ENCODE measurements at regions not wholly inside any gene's neighbourhood (a gene's known extent, or its start where the extent isn't known, plus 50 kb on each side); places are given as distances from the start of the nearest gene placed in this dataset.

- ATAC-seq (no peak), DNase-seq (ENCODE audit: low spot score) (no peak)
- peaks cover 10% of the 10 kb centered on the region for H3K4me1 Mint-ChIP-seq
- no peak overlapping the region for H3K27ac Mint-ChIP-seq
- ChIA-PET POLR2A (no interaction called here), CTCF (no interaction called here)
- peaks cover 9% of the 10 kb centered on the region for H3K9me3 Mint-ChIP-seq
- peaks cover 4% of the 10 kb centered on the region; the same call in 1 of the 2 replicates for H3K36me3 Mint-ChIP-seq
- no peaks in the 10 kb centered on the region for H3K27me3 Mint-ChIP-seq (ENCODE audit: low read depth)
- TF ChIP-seq CBFB (CRISPR knock-in tag; IDR thresholded peaks at IDR 0.05; ENCODE audit: low read depth) (no peak), RORB (CRISPR knock-in tag; IDR thresholded peaks at IDR 0.05) (no peak), FOXP4 (CRISPR knock-in tag; IDR thresholded peaks at IDR 0.05) (no peak), ZNF263 (CRISPR knock-in tag; IDR thresholded peaks at IDR 0.05; ENCODE audit: low read depth) (no peak), NR2C2 (CRISPR knock-in tag; IDR thresholded peaks at IDR 0.05) (no peak), HMGA2 (CRISPR knock-in tag; IDR thresholded peaks at IDR 0.05) (no peak), SMAD4 (CRISPR knock-in tag; IDR thresholded peaks at IDR 0.05) (no peak), MLX (CRISPR knock-in tag; IDR thresholded peaks at IDR 0.05) (no peak), GTF2I (CRISPR knock-in tag; conservative IDR thresholded peaks at IDR 0.05) (no peak), SP1 (CRISPR knock-in tag; conservative IDR thresholded peaks at IDR 0.05) (no peak), SOX15 (CRISPR knock-in tag; IDR thresholded peaks at IDR 0.05) (no peak)
- TF ChIP-seq, protein P1, sequence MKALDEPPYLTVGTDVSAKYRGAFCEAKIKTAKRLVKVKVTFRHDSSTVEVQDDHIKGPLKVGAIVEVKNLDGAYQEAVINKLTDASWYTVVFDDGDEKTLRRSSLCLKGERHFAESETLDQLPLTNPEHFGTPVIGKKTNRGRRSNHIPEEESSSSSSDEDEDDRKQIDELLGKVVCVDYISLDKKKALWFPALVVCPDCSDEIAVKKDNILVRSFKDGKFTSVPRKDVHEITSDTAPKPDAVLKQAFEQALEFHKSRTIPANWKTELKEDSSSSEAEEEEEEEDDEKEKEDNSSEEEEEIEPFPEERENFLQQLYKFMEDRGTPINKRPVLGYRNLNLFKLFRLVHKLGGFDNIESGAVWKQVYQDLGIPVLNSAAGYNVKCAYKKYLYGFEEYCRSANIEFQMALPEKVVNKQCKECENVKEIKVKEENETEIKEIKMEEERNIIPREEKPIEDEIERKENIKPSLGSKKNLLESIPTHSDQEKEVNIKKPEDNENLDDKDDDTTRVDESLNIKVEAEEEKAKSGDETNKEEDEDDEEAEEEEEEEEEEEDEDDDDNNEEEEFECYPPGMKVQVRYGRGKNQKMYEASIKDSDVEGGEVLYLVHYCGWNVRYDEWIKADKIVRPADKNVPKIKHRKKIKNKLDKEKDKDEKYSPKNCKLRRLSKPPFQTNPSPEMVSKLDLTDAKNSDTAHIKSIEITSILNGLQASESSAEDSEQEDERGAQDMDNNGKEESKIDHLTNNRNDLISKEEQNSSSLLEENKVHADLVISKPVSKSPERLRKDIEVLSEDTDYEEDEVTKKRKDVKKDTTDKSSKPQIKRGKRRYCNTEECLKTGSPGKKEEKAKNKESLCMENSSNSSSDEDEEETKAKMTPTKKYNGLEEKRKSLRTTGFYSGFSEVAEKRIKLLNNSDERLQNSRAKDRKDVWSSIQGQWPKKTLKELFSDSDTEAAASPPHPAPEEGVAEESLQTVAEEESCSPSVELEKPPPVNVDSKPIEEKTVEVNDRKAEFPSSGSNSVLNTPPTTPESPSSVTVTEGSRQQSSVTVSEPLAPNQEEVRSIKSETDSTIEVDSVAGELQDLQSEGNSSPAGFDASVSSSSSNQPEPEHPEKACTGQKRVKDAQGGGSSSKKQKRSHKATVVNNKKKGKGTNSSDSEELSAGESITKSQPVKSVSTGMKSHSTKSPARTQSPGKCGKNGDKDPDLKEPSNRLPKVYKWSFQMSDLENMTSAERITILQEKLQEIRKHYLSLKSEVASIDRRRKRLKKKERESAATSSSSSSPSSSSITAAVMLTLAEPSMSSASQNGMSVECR (CRISPR knock-in tag; IDR thresholded peaks at IDR 0.05; ENCODE audit: borderline replicate concordance): no peak
- TF ChIP-seq, protein P2, sequence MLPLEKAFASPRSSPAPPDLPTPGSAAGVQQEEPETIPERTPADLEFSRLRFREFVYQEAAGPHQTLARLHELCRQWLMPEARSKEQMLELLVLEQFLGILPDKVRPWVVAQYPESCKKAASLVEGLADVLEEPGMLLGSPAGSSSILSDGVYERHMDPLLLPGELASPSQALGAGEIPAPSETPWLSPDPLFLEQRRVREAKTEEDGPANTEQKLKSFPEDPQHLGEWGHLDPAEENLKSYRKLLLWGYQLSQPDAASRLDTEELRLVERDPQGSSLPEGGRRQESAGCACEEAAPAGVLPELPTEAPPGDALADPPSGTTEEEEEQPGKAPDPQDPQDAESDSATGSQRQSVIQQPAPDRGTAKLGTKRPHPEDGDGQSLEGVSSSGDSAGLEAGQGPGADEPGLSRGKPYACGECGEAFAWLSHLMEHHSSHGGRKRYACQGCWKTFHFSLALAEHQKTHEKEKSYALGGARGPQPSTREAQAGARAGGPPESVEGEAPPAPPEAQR (CRISPR knock-in tag; IDR thresholded peaks at IDR 0.05): no peak
- TF ChIP-seq, protein P3, sequence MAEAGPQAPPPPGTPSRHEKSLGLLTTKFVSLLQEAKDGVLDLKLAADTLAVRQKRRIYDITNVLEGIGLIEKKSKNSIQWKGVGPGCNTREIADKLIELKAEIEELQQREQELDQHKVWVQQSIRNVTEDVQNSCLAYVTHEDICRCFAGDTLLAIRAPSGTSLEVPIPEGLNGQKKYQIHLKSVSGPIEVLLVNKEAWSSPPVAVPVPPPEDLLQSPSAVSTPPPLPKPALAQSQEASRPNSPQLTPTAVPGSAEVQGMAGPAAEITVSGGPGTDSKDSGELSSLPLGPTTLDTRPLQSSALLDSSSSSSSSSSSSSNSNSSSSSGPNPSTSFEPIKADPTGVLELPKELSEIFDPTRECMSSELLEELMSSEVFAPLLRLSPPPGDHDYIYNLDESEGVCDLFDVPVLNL (CRISPR knock-in tag; IDR thresholded peaks at IDR 0.05; ENCODE audit: borderline replicate concordance, low read depth): no peak
- no peak overlapping the region for H3K4me3 Mint-ChIP-seq
Observed at GRCh38 chr5:68114378-68115040, 101.0 kb upstream of the PIK3R1 start.

DNA sequence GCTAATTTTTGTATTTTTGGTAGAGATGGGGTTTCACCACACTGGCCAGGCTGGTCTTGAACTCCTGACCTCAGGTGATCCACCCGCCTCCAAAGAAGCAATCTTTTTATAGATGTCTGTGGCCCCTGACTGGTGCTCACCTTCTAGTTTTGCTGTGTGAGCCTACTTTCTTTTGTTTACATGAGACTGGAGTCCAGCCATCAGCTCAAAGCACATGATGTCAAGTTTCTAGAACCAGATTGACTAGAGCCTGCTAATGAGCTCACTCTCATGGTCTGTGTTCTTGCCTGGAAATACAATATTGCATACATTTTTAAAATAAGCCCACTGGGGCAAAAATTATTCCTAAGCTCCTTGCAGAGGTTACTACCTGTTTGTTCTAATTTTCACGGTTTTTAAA lies 102.9 kb upstream of the PIK3R1 start:
- Mint-ChIP-seq H3K9me3 (peaks cover 9% of the 10 kb centered on the region), H3K27ac (no peak overlapping the region), H3K4me1 (peaks cover 10% of the 10 kb centered on the region), H3K36me3 (peaks cover 4% of the 10 kb centered on the region; the same call in 1 of the 2 replicates), H3K4me3 (no peak overlapping the region), H3K27me3 (ENCODE audit: low read depth) (no peaks in the 10 kb centered on the region)
- CTCF ChIA-PET: no interaction called here
- TF ChIP-seq ZNF263 (CRISPR knock-in tag; IDR thresholded peaks at IDR 0.05; ENCODE audit: low read depth) (no peak), PRRX2 (CRISPR knock-in tag; IDR thresholded peaks at IDR 0.05) (no peak), HMGXB4 (CRISPR knock-in tag; IDR thresholded peaks at IDR 0.05) (no peak), IRF2 (CRISPR knock-in tag; IDR thresholded peaks at IDR 0.05; ENCODE audit: borderline replicate concordance, low read depth) (no peak)
- TF ChIP-seq, protein P4, sequence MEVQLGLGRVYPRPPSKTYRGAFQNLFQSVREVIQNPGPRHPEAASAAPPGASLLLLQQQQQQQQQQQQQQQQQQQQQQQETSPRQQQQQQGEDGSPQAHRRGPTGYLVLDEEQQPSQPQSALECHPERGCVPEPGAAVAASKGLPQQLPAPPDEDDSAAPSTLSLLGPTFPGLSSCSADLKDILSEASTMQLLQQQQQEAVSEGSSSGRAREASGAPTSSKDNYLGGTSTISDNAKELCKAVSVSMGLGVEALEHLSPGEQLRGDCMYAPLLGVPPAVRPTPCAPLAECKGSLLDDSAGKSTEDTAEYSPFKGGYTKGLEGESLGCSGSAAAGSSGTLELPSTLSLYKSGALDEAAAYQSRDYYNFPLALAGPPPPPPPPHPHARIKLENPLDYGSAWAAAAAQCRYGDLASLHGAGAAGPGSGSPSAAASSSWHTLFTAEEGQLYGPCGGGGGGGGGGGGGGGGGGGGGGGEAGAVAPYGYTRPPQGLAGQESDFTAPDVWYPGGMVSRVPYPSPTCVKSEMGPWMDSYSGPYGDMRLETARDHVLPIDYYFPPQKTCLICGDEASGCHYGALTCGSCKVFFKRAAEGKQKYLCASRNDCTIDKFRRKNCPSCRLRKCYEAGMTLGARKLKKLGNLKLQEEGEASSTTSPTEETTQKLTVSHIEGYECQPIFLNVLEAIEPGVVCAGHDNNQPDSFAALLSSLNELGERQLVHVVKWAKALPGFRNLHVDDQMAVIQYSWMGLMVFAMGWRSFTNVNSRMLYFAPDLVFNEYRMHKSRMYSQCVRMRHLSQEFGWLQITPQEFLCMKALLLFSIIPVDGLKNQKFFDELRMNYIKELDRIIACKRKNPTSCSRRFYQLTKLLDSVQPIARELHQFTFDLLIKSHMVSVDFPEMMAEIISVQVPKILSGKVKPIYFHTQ (CRISPR knock-in tag; IDR thresholded peaks at IDR 0.05): no peak
- DNase-seq (ENCODE audit: low spot score) (no peak), ATAC-seq (no peak)
- POLR2A ChIA-PET: no interaction called here

Data from WTC11 (cell line).